Tibial artery (tissue), 4 donors: ENCODE measurements at regions not wholly inside any gene's neighbourhood (a gene's known extent, or its start where the extent isn't known, plus 50 kb on each side); places are given as distances from the start of the nearest gene placed in this dataset.
"Not testable (repeated sequence)": the region's sequence is repeated elsewhere in the genome, so short reads cannot be mapped to it uniquely, and the experiment has no call there.

ENCODE experiments used
- DNase-seq, 2 donors: peaks; one replicate each; pipeline ENCODE4 v3.0.0-alpha.2; 2019
- H3K27ac ChIP-seq, 2 donors: fragments of 200-600 bp; sonication (generic) in 1 of 2; 1 replicate in 1 of 2; 2 replicates in 1 of 2; pipeline ENCODE4 v1.5.1; 2018 to 2019; ENCODE audit warnings: mild to moderate bottlenecking in 1 of 2
- H3K27me3 ChIP-seq, 2 donors: fragments of 200-600 bp; sonication (generic) in 1 of 2; one replicate each; pipeline versions ENCODE4 v1.5.1 to v1.6.0; 2016 to 2019
- H3K36me3 ChIP-seq, 3 donors: fragments of 200-600 bp; sonication (generic) in 2 of 3; one replicate each; pipeline ENCODE4 v1.5.1; 2016 to 2019; ENCODE audit warnings: mild to moderate bottlenecking in 2 of 3
- H3K4me1 ChIP-seq, 4 donors: fragments of 200-600 bp; sonication (generic) in 2 of 4; 1 replicate in 3 of 4; 2 replicates in 1 of 4; pipeline ENCODE4 v1.5.1; 2016 to 2019
- H3K4me3 ChIP-seq, 2 donors: fragments of 200-600 bp; sonication (generic) in 1 of 2; 1 replicate in 1 of 2; 2 replicates in 1 of 2; pipeline ENCODE4 v1.5.1; 2018 to 2019; ENCODE audit warnings: mild to moderate bottlenecking in 2 of 2
- H3K9me3 ChIP-seq, 3 donors: fragments of 200-600 bp; sonication (generic) in 1 of 3; one replicate each; pipeline ENCODE4 v1.5.1; 2016 to 2019
- intact Hi-C: fragments of 100-400 bp; cut with DNase I; formaldehyde crosslinking; loops from one replicate; pipeline ENCODE4 v1.15.0; 2023; ENCODE audit warnings: low total_unique reads
- TF ChIP-seq, protein P1 (sequence below), 2 experiments: fragments of 200-600 bp in 1 of 2; fragments of 450-650 bp in 1 of 2; IDR thresholded peaks; one replicate each; pipeline ENCODE4 v1.5.1; 2017 to 2019; ENCODE audit warnings: antibody characterized with exemption in 2 of 2, mild to moderate bottlenecking in 1 of 2, moderate library complexity in 1 of 2

DNA sequence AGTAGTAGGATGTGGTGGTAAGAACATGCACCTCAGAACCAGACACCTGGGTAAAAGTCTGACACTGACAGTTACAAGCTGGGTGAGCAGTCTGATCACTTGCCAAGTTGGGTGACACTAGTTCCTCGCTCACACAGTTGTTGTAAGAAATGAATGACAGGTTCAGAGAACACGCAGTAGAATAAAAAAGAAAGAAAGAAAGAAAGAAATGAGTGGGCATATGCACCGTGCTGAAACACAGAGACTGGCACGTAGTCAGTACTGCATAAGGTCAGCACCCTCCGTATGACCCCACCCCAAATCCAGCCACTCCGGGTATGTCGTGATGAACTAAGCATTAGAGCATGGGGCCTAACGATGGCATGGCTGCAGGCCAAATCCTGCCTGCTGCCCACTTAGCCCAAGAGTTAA is 90.6 kb downstream of the GLUL start:
- H3K27me3 ChIP-seq: no peaks in the 10 kb centered on the region
- intact Hi-C loops: no loop called here
- peaks cover 0 to 37% (median 3%) of the 10 kb centered on the region in 4 donors for H3K4me1 ChIP-seq
- no peak for DNase-seq
- no peaks in the 10 kb centered on the region for H3K9me3 ChIP-seq
- no peak overlapping the region for H3K27ac ChIP-seq
- TF ChIP-seq, protein P1, sequence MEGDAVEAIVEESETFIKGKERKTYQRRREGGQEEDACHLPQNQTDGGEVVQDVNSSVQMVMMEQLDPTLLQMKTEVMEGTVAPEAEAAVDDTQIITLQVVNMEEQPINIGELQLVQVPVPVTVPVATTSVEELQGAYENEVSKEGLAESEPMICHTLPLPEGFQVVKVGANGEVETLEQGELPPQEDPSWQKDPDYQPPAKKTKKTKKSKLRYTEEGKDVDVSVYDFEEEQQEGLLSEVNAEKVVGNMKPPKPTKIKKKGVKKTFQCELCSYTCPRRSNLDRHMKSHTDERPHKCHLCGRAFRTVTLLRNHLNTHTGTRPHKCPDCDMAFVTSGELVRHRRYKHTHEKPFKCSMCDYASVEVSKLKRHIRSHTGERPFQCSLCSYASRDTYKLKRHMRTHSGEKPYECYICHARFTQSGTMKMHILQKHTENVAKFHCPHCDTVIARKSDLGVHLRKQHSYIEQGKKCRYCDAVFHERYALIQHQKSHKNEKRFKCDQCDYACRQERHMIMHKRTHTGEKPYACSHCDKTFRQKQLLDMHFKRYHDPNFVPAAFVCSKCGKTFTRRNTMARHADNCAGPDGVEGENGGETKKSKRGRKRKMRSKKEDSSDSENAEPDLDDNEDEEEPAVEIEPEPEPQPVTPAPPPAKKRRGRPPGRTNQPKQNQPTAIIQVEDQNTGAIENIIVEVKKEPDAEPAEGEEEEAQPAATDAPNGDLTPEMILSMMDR (IDR thresholded peaks at IDR 0.05): no peak
- no peaks in the 10 kb centered on the region for H3K36me3 ChIP-seq
- H3K4me3 ChIP-seq: no peak overlapping the region

DNA sequence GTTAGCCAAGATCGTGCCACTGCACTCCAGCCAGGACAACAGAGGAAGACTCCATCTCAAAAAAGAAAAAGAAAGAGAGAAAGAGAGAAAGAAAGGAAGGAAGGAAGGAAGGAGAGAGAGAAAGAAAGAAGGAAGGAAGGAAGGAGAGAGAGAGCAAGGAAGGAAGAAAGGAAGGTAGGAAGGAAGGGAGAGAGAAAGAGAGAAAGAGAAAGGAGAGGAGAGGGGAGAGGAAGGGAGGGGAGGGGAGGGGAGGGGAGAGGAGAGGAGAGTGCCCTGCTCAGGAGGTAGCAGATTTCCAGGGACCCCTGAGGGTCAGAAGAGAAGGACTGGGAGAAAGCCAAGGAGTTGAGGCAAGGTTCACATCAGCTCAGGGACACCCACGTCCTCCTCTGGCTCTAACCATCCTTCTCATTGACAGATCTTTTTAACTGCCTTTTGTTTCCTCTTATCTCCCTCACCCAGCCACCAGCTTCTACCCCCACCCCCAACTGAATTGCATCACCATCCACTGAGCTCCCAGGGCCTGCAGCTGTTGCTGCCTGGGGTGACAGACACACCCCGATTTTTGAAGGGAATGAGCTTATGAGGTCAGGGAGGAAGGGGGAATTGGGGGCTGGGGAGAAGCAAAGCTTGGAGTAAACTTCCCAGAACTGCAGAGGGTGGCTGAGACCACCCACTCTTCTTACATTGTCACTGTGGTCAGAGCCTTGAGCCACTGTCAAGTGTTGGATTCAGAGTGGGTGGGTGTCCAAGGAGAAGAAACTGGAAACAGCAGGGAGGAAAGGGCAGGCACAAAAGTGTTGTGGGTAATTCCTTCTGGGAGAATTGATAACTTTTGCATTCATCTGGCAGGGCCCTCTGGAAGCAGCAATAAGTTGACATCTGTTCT is 91.6 kb downstream of the GLUL start:
- H3K27me3 ChIP-seq: no peaks in the 10 kb centered on the region
- H3K36me3 ChIP-seq: no peaks in the 10 kb centered on the region
- H3K4me1 ChIP-seq: peaks cover 0 to 37% (median 3%) of the 10 kb centered on the region in 4 donors
- H3K9me3 ChIP-seq: no peaks in the 10 kb centered on the region
- TF ChIP-seq, protein P1 (IDR thresholded peaks at IDR 0.05): no peak
- DNase-seq: peak; percentile 48 to 75
- H3K4me3 ChIP-seq: no peak overlapping the region
- intact Hi-C loops: no loop called here
- H3K27ac ChIP-seq: no peak overlapping the region

DNA sequence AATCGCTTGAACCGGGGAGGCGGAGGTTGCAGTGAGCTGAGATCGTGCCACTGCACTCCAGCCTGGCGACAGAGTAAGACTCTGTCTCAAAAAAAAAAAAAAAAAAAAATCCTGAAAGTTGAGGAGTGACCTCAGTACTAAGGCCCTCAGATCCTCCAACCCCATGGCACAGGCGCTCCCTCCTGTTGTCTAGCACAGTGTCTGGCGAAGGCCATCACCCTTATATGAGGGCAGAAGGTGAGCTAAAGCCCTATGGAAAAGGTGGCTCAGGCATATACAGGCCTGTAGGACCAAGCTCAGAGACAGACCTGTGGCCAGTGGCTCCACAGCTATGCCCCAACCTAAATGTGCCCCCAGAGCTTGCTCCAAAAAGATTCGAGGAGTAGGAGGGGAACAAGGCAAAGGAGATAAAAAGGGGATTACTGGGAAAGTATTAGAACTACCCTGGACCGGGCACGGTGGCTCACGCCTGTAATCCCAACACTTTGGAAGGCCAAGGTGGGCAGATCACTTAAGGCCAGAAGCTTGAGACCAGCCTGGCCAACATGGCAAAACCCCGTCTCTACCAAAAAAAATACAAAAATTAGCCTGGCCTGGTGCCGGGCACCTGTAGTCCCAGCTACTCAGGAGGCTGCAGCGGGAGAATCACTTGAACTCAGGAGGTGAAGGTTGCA is 92.4 kb downstream of the GLUL start:
- intact Hi-C loops, H3K4me3 ChIP-seq, H3K27ac ChIP-seq, H3K36me3 ChIP-seq, H3K9me3 ChIP-seq, H3K27me3 ChIP-seq, DNase-seq: not testable (repeated sequence)
- peaks cover 0 to 30% (median 3%) of the 10 kb centered on the region in 4 donors for H3K4me1 ChIP-seq

DNA sequence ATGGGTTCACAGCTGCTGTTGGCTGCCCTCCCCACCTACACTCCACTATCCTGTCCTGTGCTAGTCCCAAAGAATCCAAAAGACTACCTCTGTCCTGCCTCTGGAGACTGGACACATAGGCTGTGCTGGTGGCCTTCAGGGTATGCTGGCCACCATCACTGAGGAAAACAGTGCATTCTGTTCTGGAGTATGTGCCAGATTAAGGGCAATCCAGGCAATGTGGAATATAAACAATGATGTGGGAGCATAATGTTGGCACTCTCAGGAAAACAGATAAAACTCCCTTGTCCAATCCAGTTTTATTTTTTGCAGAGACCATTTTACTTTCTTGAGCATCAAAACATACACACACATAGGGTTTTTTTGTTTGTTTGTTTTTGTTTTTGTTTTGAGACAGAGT is 94.3 kb downstream of the GLUL start:
- Histone ChIP-seq H3K4me3 (no peak overlapping the region), H3K27ac (peak overlapping the region in 1 of 2 donors; percentile 60), H3K9me3 (no peaks in the 10 kb centered on the region), H3K4me1 (peaks cover 0 to 19% (median 3%) of the 10 kb centered on the region in 4 donors), H3K36me3 (no peaks in the 10 kb centered on the region), H3K27me3 (no peaks in the 10 kb centered on the region)
- TF ChIP-seq, protein P1 (IDR thresholded peaks at IDR 0.05): no peak
- intact Hi-C loops: no loop called here
- no peak for DNase-seq

DNA sequence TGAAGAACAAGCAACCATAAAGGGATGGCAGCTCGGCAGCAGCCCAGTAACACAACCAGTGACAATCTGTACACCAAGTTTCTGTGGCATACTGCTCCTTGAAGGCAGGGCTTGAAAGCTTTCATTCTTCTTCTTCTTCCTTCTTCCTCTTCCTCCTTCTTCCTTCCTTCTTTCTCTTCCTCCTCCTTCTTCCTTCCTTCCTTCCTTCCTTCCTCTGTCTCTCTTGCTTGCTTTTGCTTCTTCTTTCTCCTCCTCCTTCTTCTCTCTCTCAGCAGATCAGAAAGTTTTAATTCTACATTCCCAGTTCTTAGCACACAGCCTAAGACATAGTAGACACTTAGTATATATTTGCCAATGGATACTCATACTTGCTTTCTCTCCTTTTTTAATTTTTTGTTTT is 95.9 kb downstream of the GLUL start:
- H3K9me3 ChIP-seq: no peaks in the 10 kb centered on the region
- no peak for DNase-seq
- no peaks in the 10 kb centered on the region for H3K36me3 ChIP-seq
- H3K4me1 ChIP-seq: peaks cover 0 to 21% (median 3%) of the 10 kb centered on the region in 4 donors
- TF ChIP-seq, protein P1 (IDR thresholded peaks at IDR 0.05): no peak
- no peaks in the 10 kb centered on the region for H3K27me3 ChIP-seq
- H3K27ac ChIP-seq: no peak overlapping the region
- intact Hi-C loops: no loop called here
- no peak overlapping the region for H3K4me3 ChIP-seq

DNA sequence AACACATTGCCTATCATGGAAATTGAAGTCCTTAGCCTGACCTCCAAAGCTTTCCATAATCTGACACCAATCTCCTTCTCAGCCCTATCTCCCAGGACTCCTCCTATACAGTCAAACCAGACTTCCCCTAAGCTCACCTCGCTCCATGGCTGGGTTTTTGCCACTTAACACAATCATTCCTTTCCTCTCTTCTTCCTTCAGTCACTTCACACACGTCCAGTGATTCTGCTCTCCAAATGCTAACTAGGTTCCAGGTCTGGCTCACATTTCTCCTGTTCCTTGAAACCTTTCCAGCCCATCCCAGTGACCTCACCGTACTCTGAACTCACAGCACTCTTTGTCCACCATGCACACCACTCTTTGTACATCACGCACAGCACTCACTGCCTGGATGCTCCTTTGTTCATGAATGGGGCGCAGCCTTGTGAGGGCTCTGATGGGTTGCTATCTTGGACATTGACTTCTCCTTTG is 98.4 kb downstream of the GLUL start:
- Histone ChIP-seq H3K36me3 (no peaks in the 10 kb centered on the region), H3K4me3 (no peak overlapping the region), H3K27ac (no peak overlapping the region), H3K4me1 (peaks cover 0 to 42% (median 12%) of the 10 kb centered on the region in 4 donors), H3K9me3 (no peaks in the 10 kb centered on the region), H3K27me3 (no peaks in the 10 kb centered on the region)
- intact Hi-C loops: no loop called here
- no peak for DNase-seq
- TF ChIP-seq, protein P1 (IDR thresholded peaks at IDR 0.05): no peak
